ENCODE measurements at regions not wholly inside any gene's neighbourhood (a gene's known extent, or its start where the extent isn't known, plus 50 kb on each side); places are given as distances from the start of the nearest gene placed in this dataset.

- TF ChIP-seq, protein P1, sequence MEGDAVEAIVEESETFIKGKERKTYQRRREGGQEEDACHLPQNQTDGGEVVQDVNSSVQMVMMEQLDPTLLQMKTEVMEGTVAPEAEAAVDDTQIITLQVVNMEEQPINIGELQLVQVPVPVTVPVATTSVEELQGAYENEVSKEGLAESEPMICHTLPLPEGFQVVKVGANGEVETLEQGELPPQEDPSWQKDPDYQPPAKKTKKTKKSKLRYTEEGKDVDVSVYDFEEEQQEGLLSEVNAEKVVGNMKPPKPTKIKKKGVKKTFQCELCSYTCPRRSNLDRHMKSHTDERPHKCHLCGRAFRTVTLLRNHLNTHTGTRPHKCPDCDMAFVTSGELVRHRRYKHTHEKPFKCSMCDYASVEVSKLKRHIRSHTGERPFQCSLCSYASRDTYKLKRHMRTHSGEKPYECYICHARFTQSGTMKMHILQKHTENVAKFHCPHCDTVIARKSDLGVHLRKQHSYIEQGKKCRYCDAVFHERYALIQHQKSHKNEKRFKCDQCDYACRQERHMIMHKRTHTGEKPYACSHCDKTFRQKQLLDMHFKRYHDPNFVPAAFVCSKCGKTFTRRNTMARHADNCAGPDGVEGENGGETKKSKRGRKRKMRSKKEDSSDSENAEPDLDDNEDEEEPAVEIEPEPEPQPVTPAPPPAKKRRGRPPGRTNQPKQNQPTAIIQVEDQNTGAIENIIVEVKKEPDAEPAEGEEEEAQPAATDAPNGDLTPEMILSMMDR (IDR thresholded peaks at IDR 0.05; ENCODE audit: unreplicated experiment) = no peak
- no peak overlapping the region for H3K4me3 Mint-ChIP-seq (ENCODE audit: unreplicated experiment)
These were observed 149.7 kb downstream of the HNMT start for GRCh38 chr2:138113871-138114525.

GRCh38 chr2:138115666-138116065 lies 151.4 kb downstream of the HNMT start:
- Mint-ChIP-seq H3K36me3 (ENCODE audit: low read depth, unreplicated experiment) (no peaks in the 10 kb centered on the region), H3K4me3 (ENCODE audit: unreplicated experiment) (no peak overlapping the region), H3K9me3 (ENCODE audit: unreplicated experiment) (peaks cover 6% of the 10 kb centered on the region), H3K27me3 (ENCODE audit: unreplicated experiment) (no peaks in the 10 kb centered on the region), H3K4me1 (ENCODE audit: unreplicated experiment) (no peaks in the 10 kb centered on the region), H3K27ac (ENCODE audit: unreplicated experiment) (no peak overlapping the region)
- DNase-seq (ENCODE audit: low spot score) = no peak
- TF ChIP-seq, protein P1 (IDR thresholded peaks at IDR 0.05; ENCODE audit: unreplicated experiment) = no peak

More at GRCh38 chr2:138113871-138114525, 149.7 kb downstream of the HNMT start:
- H3K4me1 Mint-ChIP-seq (ENCODE audit: unreplicated experiment) = no peaks in the 10 kb centered on the region
- DNase-seq (ENCODE audit: low spot score) = no peak
- H3K36me3 Mint-ChIP-seq (ENCODE audit: low read depth, unreplicated experiment) = no peaks in the 10 kb centered on the region
- no peaks in the 10 kb centered on the region for H3K27me3 Mint-ChIP-seq (ENCODE audit: unreplicated experiment)
- H3K27ac Mint-ChIP-seq (ENCODE audit: unreplicated experiment) = no peak overlapping the region
- H3K9me3 Mint-ChIP-seq (ENCODE audit: unreplicated experiment) = peaks cover 6% of the 10 kb centered on the region

DNA sequence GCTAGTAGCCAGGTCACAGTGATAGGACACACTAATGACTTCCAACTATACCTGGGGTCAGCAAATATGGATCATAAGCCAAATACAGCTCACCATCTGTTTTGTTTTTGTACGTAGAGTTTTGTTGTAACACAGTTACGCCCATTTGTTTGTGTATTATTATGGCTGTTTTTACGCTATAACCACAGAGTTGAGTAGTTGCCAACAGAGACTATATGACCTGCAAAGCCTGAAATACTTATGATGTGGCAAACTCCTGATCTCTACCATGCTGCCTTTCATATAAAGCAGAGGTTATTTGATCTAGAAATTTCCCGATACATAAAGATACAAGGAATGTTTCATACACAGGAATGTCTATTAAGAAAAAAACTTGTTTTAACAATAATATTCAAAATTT lies 152.2 kb downstream of the HNMT start:
- Mint-ChIP-seq H3K4me3 (ENCODE audit: unreplicated experiment) (no peak overlapping the region), H3K36me3 (ENCODE audit: low read depth, unreplicated experiment) (no peaks in the 10 kb centered on the region), H3K27me3 (ENCODE audit: unreplicated experiment) (no peaks in the 10 kb centered on the region), H3K9me3 (ENCODE audit: unreplicated experiment) (peaks cover 6% of the 10 kb centered on the region), H3K27ac (ENCODE audit: unreplicated experiment) (no peak overlapping the region), H3K4me1 (ENCODE audit: unreplicated experiment) (no peaks in the 10 kb centered on the region)
- TF ChIP-seq, protein P1 (IDR thresholded peaks at IDR 0.05; ENCODE audit: unreplicated experiment) = no peak
- DNase-seq (ENCODE audit: low spot score) = no peak

GRCh38 chr2:138121666-138122661 lies 157.7 kb downstream of the HNMT start:
- Mint-ChIP-seq H3K4me3 (ENCODE audit: unreplicated experiment) (no peak overlapping the region), H3K4me1 (ENCODE audit: unreplicated experiment) (no peaks in the 10 kb centered on the region), H3K27ac (ENCODE audit: unreplicated experiment) (no peak overlapping the region), H3K9me3 (ENCODE audit: unreplicated experiment) (no peaks in the 10 kb centered on the region), H3K36me3 (ENCODE audit: low read depth, unreplicated experiment) (no peaks in the 10 kb centered on the region), H3K27me3 (ENCODE audit: unreplicated experiment) (no peaks in the 10 kb centered on the region)
- no peak for DNase-seq (ENCODE audit: low spot score)
- TF ChIP-seq, protein P1 (IDR thresholded peaks at IDR 0.05; ENCODE audit: unreplicated experiment) = no peak

Measured in endothelial cell (in vitro differentiated cells).